ENCODE measurements at regions not wholly inside any gene's neighbourhood (a gene's known extent, or its start where the extent isn't known, plus 50 kb on each side); places are given as distances from the start of the nearest gene placed in this dataset.
"Not testable (repeated sequence)": the region's sequence is repeated elsewhere in the genome, so short reads cannot be mapped to it uniquely, and the experiment has no call there.

DNA sequence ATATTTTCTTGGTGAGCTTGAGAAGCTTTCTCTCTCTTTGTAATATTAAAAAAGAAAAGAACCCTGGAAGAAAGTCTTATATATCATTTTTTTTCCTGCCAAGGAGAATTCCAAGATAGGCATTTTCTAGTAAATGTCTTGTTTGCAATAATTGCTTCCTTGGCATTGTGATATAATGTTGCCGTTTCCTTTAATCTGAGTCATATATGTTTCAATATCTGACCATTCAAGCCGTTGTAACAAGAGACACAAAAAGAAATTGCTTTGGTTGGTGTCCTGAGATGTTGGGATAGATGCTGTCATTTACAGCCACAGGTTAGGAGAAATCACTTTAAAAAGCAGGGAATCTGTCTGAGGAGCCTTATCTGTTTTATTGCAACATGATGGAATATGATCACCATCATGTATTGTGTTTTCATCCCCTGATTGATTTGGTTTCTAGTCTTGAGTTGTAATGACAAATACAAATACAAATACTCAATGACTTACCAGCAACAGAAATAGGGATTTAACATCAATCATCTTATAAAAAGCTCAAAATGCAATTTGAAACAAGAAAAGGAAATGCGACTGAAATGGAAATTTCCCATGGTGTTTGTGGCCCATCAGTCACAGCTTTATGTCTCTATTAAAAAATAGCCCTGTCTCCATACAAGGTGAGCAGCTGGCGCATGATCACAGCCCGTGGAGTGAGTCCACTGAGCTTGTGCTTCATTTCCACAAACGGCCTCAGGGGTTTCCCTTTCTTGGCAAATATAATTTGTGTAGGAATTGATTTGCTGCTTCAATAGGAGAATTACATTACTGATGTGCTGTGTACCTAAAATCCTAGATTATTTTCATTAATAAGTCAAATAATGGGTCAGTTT lies 250.1 kb upstream of the TRPC7 start:
- no peak for DNase-seq

DNA sequence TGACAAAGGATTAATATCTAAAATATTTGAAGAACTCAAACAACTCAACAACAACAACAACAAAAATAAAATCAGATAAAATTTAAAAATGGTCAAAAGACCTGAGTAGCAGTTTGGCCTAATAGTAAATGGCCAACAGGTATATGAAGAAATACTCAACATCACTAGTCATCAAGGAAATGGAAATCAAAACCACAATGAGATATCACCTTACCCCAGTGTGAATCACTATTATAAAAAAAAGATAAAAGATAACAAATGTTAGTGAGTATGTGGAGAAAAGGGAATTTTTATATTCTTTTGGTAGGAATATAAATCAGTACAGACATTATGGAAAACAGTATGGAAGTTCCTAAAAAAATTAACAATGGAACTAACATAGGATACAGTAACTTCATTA lies 247.9 kb upstream of the TRPC7 start:
- DNase-seq = no peak

- DNase-seq = no peak
These were observed 240.3 kb upstream of the TRPC7 start for GRCh38 chr5:136605638-136606037.

- no peak for DNase-seq
These were observed 235.0 kb upstream of the TRPC7 start for GRCh38 chr5:136600306-136600705.

GRCh38 chr5:136598802-136599404 lies 233.6 kb upstream of the TRPC7 start:
- no peak for DNase-seq

GRCh38 chr5:136594416-136594815 lies 229.1 kb upstream of the TRPC7 start:
- DNase-seq = no peak

DNA sequence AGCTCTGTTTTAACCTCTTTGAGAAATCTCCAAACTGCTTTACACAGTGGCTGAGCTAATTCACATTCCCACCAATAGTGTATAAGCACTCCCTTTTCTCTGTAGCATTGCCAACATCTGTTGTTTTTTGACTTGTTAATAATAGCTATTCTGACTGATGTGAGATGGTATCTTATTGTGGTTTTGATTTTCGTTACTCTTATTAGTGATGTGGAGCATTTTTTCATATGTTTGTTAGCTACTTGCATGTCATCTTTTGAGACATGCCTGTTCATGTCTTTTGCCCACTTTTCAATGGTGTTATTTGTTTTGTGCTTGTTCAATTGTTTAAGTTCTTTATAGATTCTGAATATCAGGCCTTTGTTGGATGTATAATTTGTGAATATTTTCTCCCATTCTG lies 225.2 kb upstream of the TRPC7 start:
- no peak for DNase-seq

- no peak for DNase-seq
These were observed 220.9 kb upstream of the TRPC7 start for GRCh38 chr5:136586196-136586595.

DNA sequence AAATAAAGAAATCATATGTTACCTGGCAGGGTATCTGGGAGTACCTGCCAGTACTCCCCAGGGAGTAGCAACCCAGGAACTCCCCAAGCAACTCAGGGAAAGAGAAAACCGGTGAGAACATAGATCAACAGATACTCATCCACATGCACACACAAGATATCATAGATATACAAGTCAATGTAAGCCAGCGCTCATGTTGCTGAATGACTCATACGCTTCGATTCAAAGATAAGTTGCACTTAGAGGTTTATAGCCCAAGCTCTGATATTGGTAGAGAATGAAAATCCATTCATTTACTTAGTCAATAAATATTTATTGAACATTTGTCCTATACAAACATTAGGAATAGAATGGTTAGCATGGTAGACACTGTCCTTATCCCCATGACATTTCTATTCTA lies 219.1 kb upstream of the TRPC7 start:
- DNase-seq = no peak

GRCh38 chr5:136579238-136579637 lies 213.9 kb upstream of the TRPC7 start:
- DNase-seq = no peak

GRCh38 chr5:136569875-136570274 lies 204.5 kb upstream of the TRPC7 start:
- DNase-seq = not testable (repeated sequence)

- DNase-seq = not testable (repeated sequence)
These were observed 200.1 kb upstream of the TRPC7 start for GRCh38 chr5:136565457-136565856.

- not testable (repeated sequence) for DNase-seq
These were observed 199.7 kb upstream of the TRPC7 start for GRCh38 chr5:136565050-136565449.

GRCh38 chr5:136564431-136564830 lies 199.1 kb upstream of the TRPC7 start:
- DNase-seq = not testable (repeated sequence)

- no peak for DNase-seq
These were observed 198.1 kb upstream of the TRPC7 start for GRCh38 chr5:136563489-136563888.

GRCh38 chr5:136560126-136560525 lies 194.8 kb upstream of the TRPC7 start:
- no peak for DNase-seq

GRCh38 chr5:136559651-136560050 lies 194.3 kb upstream of the TRPC7 start:
- DNase-seq = no peak

DNA sequence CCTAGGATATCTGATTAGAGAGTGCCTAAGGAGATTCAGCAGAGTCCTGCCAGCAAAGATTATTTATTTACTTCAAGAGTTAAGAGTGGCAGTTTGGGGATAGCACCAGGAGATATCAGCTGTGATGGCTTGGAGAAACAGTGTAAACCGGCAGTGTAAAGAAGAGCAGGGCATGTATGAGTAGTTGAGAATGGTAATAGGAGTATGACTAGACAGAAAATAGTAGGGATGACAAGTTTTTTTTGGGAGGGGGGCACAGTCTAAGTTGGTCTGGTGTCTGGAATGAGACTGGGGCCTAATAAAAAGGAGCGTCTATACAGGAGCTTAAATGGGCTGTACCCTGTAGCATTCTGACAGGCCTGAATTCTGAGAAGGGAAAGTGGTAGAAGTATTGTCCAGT lies 181.8 kb upstream of the TRPC7 start:
- not testable (repeated sequence) for DNase-seq

DNA sequence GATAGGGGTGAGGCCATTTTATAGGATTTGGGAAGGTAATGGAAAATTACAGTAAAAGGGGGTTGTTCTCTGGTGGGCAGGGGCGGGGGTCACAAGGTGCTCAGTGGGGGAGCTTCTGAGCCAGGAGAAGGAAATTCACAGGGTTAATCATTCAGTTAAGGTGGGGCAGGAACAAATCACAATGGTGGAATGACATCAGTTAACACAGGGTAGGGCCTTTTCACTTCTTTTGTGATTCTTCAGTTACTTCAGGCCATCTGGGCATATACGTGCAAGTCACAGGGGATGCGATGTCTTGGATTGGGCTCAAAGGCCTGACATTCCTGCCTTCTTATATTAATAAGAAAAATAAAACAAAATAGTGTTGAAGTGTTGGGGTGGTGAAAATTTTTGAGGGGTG lies 181.1 kb upstream of the TRPC7 start:
- DNase-seq = not testable (repeated sequence)

DNA sequence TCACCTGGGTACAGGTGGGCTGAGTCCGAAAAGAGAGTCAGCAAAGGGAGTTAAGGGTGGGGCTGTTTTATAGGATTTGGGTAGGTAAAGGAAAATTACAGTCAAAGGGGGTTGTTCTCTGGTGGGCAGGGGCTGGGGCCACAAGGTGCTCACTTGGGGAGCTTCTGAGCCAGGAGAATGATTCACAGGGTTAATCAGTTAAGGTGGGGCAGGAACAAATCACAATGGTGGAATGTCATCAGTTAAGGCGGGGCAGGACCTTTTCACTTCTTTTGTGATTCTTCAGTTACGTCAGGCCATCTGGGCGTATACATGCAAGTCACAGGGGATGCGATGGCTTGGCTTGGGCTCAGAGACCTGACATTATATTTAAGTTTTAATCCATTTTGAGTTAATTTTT lies 179.7 kb upstream of the TRPC7 start:
- not testable (repeated sequence) for DNase-seq

GRCh38 chr5:136538534-136538933 lies 173.2 kb upstream of the TRPC7 start:
- DNase-seq = no peak

DNA sequence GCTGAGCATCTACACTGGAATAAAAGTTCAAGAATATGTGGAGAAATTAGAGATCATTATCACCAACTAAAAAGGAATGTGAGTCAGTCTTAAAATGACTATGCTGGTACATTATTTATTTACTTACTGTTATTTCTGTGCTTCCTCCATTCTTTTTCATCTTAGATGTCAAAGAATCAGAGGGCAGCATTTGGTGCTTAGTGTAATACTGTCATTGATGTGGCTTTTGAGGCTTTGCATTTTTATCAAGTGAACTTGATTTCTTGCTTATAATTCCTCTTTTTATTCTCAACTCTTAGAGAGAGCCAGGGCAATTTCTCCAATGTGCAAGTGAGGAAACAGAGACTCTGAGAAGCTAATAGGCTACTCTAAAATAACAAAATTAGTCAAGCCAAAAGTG lies 163.7 kb upstream of the TRPC7 start:
- no peak for DNase-seq

GRCh38 chr5:136528481-136529030 lies 163.2 kb upstream of the TRPC7 start:
- DNase-seq = no peak

DNA sequence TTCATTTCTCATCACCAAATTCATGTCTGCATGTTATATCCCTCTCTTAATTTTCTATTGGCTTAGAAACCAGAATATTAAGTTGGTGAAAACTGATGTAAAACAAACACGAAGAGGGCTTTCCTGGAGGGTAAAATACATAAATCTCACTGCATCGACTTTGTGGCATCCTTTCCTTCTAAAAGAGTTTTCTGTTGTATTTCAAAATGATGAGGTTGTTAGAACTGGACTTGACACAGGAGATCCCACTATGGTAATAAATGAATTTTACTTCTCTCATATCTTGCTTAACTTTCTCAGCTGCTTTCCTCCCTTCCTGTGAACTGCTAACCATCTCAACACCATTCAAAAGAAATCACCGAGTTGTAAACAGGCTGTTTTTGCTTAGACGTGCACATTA lies 162.0 kb upstream of the TRPC7 start:
- no peak for DNase-seq
